ENCODE measurements at regions not wholly inside any gene's neighbourhood (a gene's known extent, or its start where the extent isn't known, plus 50 kb on each side); places are given as distances from the start of the nearest gene placed in this dataset.

GRCh38 chr13:22047082-22047784 lies 376.4 kb downstream of the FGF9 start:
- in situ Hi-C loops (cut with HindIII; ENCODE audit: low pct_unique_long_range_greater_than_20kb, low sequenced_read_pairs), result no loop called here
- DNase-seq (ENCODE audit: low read depth, low spot score), result no peak

GRCh38 chr13:22047785-22048104 lies 376.9 kb downstream of the FGF9 start:
- in situ Hi-C loops (cut with HindIII; ENCODE audit: low pct_unique_long_range_greater_than_20kb, low sequenced_read_pairs), result no loop called here
- no peak for DNase-seq (ENCODE audit: low read depth, low spot score)

- in situ Hi-C loops (cut with HindIII; ENCODE audit: low pct_unique_long_range_greater_than_20kb, low sequenced_read_pairs), result no loop called here
- no peak for DNase-seq (ENCODE audit: low read depth, low spot score)
These were observed 378.5 kb downstream of the FGF9 start for GRCh38 chr13:22049384-22049783.

- DNase-seq (ENCODE audit: low read depth, low spot score), result no peak
- in situ Hi-C loops (cut with HindIII; ENCODE audit: low pct_unique_long_range_greater_than_20kb, low sequenced_read_pairs), result no loop called here
These were observed 380.2 kb downstream of the FGF9 start for GRCh38 chr13:22050951-22051563.

- in situ Hi-C loops (cut with HindIII; ENCODE audit: low pct_unique_long_range_greater_than_20kb, low sequenced_read_pairs), result no loop called here
- no peak for DNase-seq (ENCODE audit: low read depth, low spot score)
These were observed 382.2 kb downstream of the FGF9 start for GRCh38 chr13:22053053-22053452.

- DNase-seq (ENCODE audit: low read depth, low spot score), result no peak
- in situ Hi-C loops (cut with HindIII; ENCODE audit: low pct_unique_long_range_greater_than_20kb, low sequenced_read_pairs), result no loop called here
These were observed 384.4 kb downstream of the FGF9 start for GRCh38 chr13:22055259-22055658.

GRCh38 chr13:22060187-22060586 lies 389.3 kb downstream of the FGF9 start:
- in situ Hi-C loops (cut with HindIII; ENCODE audit: low pct_unique_long_range_greater_than_20kb, low sequenced_read_pairs), result no loop called here
- no peak for DNase-seq (ENCODE audit: low read depth, low spot score)

- in situ Hi-C loops (cut with HindIII; ENCODE audit: low pct_unique_long_range_greater_than_20kb, low sequenced_read_pairs), result no loop called here
These were observed 390.5 kb downstream of the FGF9 start for GRCh38 chr13:22061371-22061805.

GRCh38 chr13:22061806-22062391 lies 391.0 kb downstream of the FGF9 start:
- in situ Hi-C loops (cut with HindIII; ENCODE audit: low pct_unique_long_range_greater_than_20kb, low sequenced_read_pairs), result no loop called here

More at GRCh38 chr13:22061371-22061805, 390.5 kb downstream of the FGF9 start:
- no peak for DNase-seq (ENCODE audit: low read depth, low spot score)

GRCh38 chr13:22062478-22063205 lies 391.8 kb downstream of the FGF9 start:
- DNase-seq (ENCODE audit: low read depth, low spot score), result no peak
- in situ Hi-C loops (cut with HindIII; ENCODE audit: low pct_unique_long_range_greater_than_20kb, low sequenced_read_pairs), result no loop called here

More at GRCh38 chr13:22061806-22062391, 391.0 kb downstream of the FGF9 start:
- no peak for DNase-seq (ENCODE audit: low read depth, low spot score)

- DNase-seq (ENCODE audit: low read depth, low spot score), result no peak
- in situ Hi-C loops (cut with HindIII; ENCODE audit: low pct_unique_long_range_greater_than_20kb, low sequenced_read_pairs), result no loop called here
These were observed 392.7 kb downstream of the FGF9 start for GRCh38 chr13:22063416-22064124.

- DNase-seq (ENCODE audit: low read depth, low spot score), result peak; percentile 63
- in situ Hi-C loops (cut with HindIII; ENCODE audit: low pct_unique_long_range_greater_than_20kb, low sequenced_read_pairs), result no loop called here
These were observed 394.2 kb downstream of the FGF9 start for GRCh38 chr13:22064854-22065620.

GRCh38 chr13:22073718-22074117 lies 402.8 kb downstream of the FGF9 start:
- no peak for DNase-seq (ENCODE audit: low read depth, low spot score)
- in situ Hi-C loops (cut with HindIII; ENCODE audit: low pct_unique_long_range_greater_than_20kb, low sequenced_read_pairs), result no loop called here

- in situ Hi-C loops (cut with HindIII; ENCODE audit: low pct_unique_long_range_greater_than_20kb, low sequenced_read_pairs), result no loop called here
- no peak for DNase-seq (ENCODE audit: low read depth, low spot score)
These were observed 403.5 kb downstream of the FGF9 start for GRCh38 chr13:22074403-22074802.

- in situ Hi-C loops (cut with HindIII; ENCODE audit: low pct_unique_long_range_greater_than_20kb, low sequenced_read_pairs), result no loop called here
- no peak for DNase-seq (ENCODE audit: low read depth, low spot score)
These were observed 405.8 kb downstream of the FGF9 start for GRCh38 chr13:22076658-22077057.

- in situ Hi-C loops (cut with HindIII; ENCODE audit: low pct_unique_long_range_greater_than_20kb, low sequenced_read_pairs), result no loop called here
- DNase-seq (ENCODE audit: low read depth, low spot score), result no peak
These were observed 406.4 kb downstream of the FGF9 start for GRCh38 chr13:22077205-22077683.

GRCh38 chr13:22077764-22078163 lies 406.9 kb downstream of the FGF9 start:
- in situ Hi-C loops (cut with HindIII; ENCODE audit: low pct_unique_long_range_greater_than_20kb, low sequenced_read_pairs), result no loop called here
- no peak for DNase-seq (ENCODE audit: low read depth, low spot score)
